Panc1 (cell line): ENCODE measurements at regions not wholly inside any gene's neighbourhood (a gene's known extent, or its start where the extent isn't known, plus 50 kb on each side); places are given as distances from the start of the nearest gene placed in this dataset.

Experiments
- TCF7L2 ChIP-seq: IDR thresholded peaks from 2 replicates; pipeline ENCODE4 v1.6.1; 2011; ENCODE audit warnings: mild to moderate bottlenecking, low read depth, low read length, inconsistent platforms
- TF ChIP-seq, protein P1 (sequence below): fragments of 450-650 bp; IDR thresholded peaks from 2 replicates; pipeline ENCODE4 v1.5.1; 2017; ENCODE audit warnings: mild to moderate bottlenecking

DNA sequence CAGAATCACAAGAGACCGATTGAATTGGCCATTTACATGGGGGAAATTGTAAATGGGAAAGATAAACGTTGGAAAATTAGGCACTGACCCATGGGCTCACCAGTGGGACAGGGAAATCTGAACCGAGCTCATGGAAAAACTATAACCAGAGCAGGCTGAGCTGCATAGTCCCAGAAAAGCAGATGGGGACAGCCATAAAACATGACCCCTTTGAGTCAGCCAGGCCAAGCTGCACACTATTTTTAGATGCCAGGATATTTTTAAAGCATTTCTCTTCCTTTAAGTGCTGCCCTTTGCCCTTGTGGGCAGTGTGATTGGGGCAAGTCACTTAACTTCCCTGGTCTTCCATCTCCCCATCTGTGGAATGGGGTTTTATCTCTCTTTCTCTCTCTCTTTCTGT is 184.1 kb downstream of the FOXD2 start:
- no peak for TF ChIP-seq TCF7L2
- TF ChIP-seq, protein P1, sequence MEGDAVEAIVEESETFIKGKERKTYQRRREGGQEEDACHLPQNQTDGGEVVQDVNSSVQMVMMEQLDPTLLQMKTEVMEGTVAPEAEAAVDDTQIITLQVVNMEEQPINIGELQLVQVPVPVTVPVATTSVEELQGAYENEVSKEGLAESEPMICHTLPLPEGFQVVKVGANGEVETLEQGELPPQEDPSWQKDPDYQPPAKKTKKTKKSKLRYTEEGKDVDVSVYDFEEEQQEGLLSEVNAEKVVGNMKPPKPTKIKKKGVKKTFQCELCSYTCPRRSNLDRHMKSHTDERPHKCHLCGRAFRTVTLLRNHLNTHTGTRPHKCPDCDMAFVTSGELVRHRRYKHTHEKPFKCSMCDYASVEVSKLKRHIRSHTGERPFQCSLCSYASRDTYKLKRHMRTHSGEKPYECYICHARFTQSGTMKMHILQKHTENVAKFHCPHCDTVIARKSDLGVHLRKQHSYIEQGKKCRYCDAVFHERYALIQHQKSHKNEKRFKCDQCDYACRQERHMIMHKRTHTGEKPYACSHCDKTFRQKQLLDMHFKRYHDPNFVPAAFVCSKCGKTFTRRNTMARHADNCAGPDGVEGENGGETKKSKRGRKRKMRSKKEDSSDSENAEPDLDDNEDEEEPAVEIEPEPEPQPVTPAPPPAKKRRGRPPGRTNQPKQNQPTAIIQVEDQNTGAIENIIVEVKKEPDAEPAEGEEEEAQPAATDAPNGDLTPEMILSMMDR = no peak
